Skeletal muscle tissue (tissue), 3 donors: ENCODE measurements at regions not wholly inside any gene's neighbourhood (a gene's known extent, or its start where the extent isn't known, plus 50 kb on each side); places are given as distances from the start of the nearest gene placed in this dataset.

Experiments used
- H3K27ac ChIP-seq: one replicate; pipeline ENCODE4 v1.7.0; 2013; ENCODE audit warnings: mild to moderate bottlenecking, low read depth, low read length, inconsistent platforms
- H3K27me3 ChIP-seq, 3 donors: one replicate each; pipeline ENCODE4 v1.7.0; 2013; ENCODE audit warnings: low read length in 3 of 3; ENCODE audit not compliant: control insufficient read depth in 3 of 3, insufficient read depth in 3 of 3
- H3K36me3 ChIP-seq, 3 donors: one replicate each; pipeline ENCODE4 v1.7.0; 2013; ENCODE audit warnings: low read length in 3 of 3; ENCODE audit not compliant: control insufficient read depth in 3 of 3, insufficient read depth in 3 of 3
- H3K4me1 ChIP-seq, 3 donors: one replicate each; pipeline ENCODE4 v1.7.0; 2013; ENCODE audit warnings: low read length in 3 of 3, mild to moderate bottlenecking in 3 of 3; ENCODE audit not compliant: control insufficient read depth in 3 of 3, insufficient read depth in 3 of 3
- H3K4me3 ChIP-seq, 3 donors: one replicate each; pipeline ENCODE4 v1.7.0; 2013; ENCODE audit warnings: low read length in 3 of 3
- H3K9ac ChIP-seq, 3 donors: one replicate each; pipeline ENCODE4 v1.7.0; 2013; ENCODE audit warnings: low read length in 3 of 3, mild to moderate bottlenecking in 3 of 3, moderate library complexity in 2 of 3, low read depth in 1 of 3
- H3K9me3 ChIP-seq, 3 donors: one replicate each; pipeline ENCODE4 v1.7.0; 2013; ENCODE audit warnings: low read length in 3 of 3; ENCODE audit not compliant: control insufficient read depth in 3 of 3
- donor health status: Osteomylitis.

- no peak overlapping the region for H3K27ac ChIP-seq
- no peaks in the 10 kb centered on the region for H3K36me3 ChIP-seq
- no peak overlapping the region for H3K9ac ChIP-seq
- no peaks in the 10 kb centered on the region for H3K4me1 ChIP-seq
- no peaks in the 10 kb centered on the region for H3K9me3 ChIP-seq
- no peaks in the 10 kb centered on the region for H3K27me3 ChIP-seq
- H3K4me3 ChIP-seq = no peak overlapping the region
Observed at GRCh38 chr2:177108890-177109289, 103.7 kb upstream of the HNRNPA3 start.

GRCh38 chr2:177114712-177115111 is 97.9 kb upstream of the HNRNPA3 start:
- Histone ChIP-seq H3K9ac (no peak overlapping the region), H3K4me3 (no peak overlapping the region), H3K4me1 (no peaks in the 10 kb centered on the region), H3K27ac (no peak overlapping the region), H3K36me3 (no peaks in the 10 kb centered on the region), H3K27me3 (no peaks in the 10 kb centered on the region), H3K9me3 (no peaks in the 10 kb centered on the region)

DNA sequence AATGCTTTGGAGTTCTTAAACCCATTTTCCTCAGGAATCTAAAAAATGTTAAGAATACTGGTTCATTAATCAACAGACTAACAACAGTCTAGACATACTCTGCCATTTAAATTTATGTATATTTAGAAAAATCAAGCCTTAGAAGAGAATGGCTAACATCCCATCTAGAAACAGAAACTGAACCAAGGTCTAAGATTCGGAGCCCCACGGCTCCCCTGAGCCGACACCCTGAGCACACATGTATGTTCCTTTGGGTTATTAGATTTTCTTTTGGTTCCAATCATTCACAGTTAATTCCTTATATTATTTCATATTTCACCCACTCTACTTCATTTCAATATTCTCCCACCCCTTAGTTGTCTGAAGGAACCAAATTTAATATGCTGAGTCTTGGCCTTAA is 94.8 kb upstream of the HNRNPA3 start:
- no peaks in the 10 kb centered on the region for H3K9me3 ChIP-seq
- H3K4me1 ChIP-seq = no peaks in the 10 kb centered on the region
- H3K9ac ChIP-seq = no peak overlapping the region
- no peak overlapping the region for H3K27ac ChIP-seq
- H3K4me3 ChIP-seq = no peak overlapping the region
- H3K36me3 ChIP-seq = no peaks in the 10 kb centered on the region
- H3K27me3 ChIP-seq = no peaks in the 10 kb centered on the region

GRCh38 chr2:177118636-177119035 is 94.0 kb upstream of the HNRNPA3 start:
- Histone ChIP-seq H3K9ac (no peak overlapping the region), H3K9me3 (no peaks in the 10 kb centered on the region), H3K4me3 (no peak overlapping the region), H3K4me1 (no peaks in the 10 kb centered on the region), H3K36me3 (no peaks in the 10 kb centered on the region), H3K27me3 (no peaks in the 10 kb centered on the region), H3K27ac (no peak overlapping the region)

DNA sequence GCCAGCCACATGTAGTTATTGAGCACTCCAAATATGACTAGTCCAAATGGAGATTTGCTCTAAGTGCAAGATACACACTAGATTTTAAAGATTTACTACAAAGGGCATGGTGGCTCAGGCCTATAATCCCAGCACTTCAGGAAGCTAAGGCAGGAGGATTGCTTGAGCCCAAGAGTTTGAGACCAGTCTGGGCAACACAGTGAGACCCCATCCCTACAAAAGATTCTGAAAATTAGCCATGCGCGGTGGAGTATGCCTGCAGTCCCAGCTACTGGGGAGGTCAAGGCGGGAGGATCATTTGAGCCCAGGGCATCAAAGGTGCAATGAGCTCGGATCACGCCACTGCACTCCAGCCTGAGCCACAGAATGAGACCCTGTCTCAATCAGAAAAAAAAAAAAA is 93.5 kb upstream of the HNRNPA3 start:
- Histone ChIP-seq H3K9me3 (no peaks in the 10 kb centered on the region), H3K4me1 (no peaks in the 10 kb centered on the region), H3K27me3 (no peaks in the 10 kb centered on the region), H3K36me3 (no peaks in the 10 kb centered on the region), H3K27ac (no peak overlapping the region), H3K9ac (no peak overlapping the region), H3K4me3 (no peak overlapping the region)

GRCh38 chr2:177123048-177123447 is 89.5 kb upstream of the HNRNPA3 start:
- Histone ChIP-seq H3K4me3 (no peak overlapping the region), H3K27ac (no peak overlapping the region), H3K27me3 (no peaks in the 10 kb centered on the region), H3K9me3 (no peaks in the 10 kb centered on the region), H3K4me1 (no peaks in the 10 kb centered on the region), H3K36me3 (no peaks in the 10 kb centered on the region), H3K9ac (no peak overlapping the region)

- Histone ChIP-seq H3K4me3 (no peak overlapping the region), H3K4me1 (no peaks in the 10 kb centered on the region), H3K9me3 (no peaks in the 10 kb centered on the region), H3K27ac (no peak overlapping the region), H3K27me3 (no peaks in the 10 kb centered on the region), H3K9ac (no peak overlapping the region), H3K36me3 (no peaks in the 10 kb centered on the region)
Observed at GRCh38 chr2:177124371-177124770, 88.2 kb upstream of the HNRNPA3 start.

DNA sequence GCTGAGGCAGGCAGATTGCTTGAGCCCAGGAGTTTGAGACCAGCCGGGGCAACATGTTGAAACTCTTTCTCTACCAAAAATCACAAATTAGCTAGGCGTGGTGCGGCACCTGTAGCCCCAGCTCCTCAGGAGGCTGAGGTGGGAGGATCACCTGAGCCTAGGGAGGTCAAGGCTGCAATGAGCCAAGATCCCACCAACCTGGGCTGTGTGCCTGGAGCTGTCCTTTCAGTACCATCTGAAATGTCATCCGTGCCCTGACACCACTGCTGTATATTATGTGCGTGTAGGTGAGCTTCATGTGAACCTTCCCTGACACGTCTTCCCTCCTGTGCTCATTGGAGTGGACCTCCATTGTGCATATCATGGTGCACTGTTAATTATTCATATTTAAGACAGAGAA is 84.8 kb upstream of the HNRNPA3 start:
- Histone ChIP-seq H3K4me1 (no peaks in the 10 kb centered on the region), H3K9ac (no peak overlapping the region), H3K27ac (no peak overlapping the region), H3K27me3 (no peaks in the 10 kb centered on the region), H3K36me3 (no peaks in the 10 kb centered on the region), H3K4me3 (no peak overlapping the region), H3K9me3 (no peaks in the 10 kb centered on the region)

GRCh38 chr2:177129610-177130009 is 83.0 kb upstream of the HNRNPA3 start:
- no peaks in the 10 kb centered on the region for H3K36me3 ChIP-seq
- H3K9ac ChIP-seq = no peak overlapping the region
- H3K9me3 ChIP-seq = no peaks in the 10 kb centered on the region
- H3K27ac ChIP-seq = no peak overlapping the region
- H3K4me1 ChIP-seq = no peaks in the 10 kb centered on the region
- no peaks in the 10 kb centered on the region for H3K27me3 ChIP-seq
- no peak overlapping the region for H3K4me3 ChIP-seq

DNA sequence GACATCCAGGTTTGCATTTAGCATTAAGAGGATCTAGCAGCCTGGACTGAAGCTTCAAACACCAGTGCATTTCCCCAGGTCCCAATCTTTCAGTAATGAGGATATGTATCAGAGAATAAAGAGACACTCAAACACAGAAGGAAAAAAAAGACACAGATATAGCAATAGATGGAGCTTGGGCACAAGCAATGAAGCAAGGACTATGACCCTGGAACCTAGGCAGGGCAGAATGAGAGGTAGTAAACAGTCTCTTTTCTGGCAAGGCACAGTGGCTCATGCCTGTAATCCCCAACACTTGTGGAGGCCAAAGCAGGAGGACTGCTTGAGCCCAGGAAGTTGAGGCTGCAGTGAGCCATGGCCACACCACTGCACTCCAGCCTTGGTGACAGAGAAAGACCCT is 80.7 kb upstream of the HNRNPA3 start:
- H3K9ac ChIP-seq = no peak overlapping the region
- H3K27ac ChIP-seq = no peak overlapping the region
- no peaks in the 10 kb centered on the region for H3K36me3 ChIP-seq
- H3K27me3 ChIP-seq = no peaks in the 10 kb centered on the region
- no peaks in the 10 kb centered on the region for H3K4me1 ChIP-seq
- H3K4me3 ChIP-seq = no peak overlapping the region
- no peaks in the 10 kb centered on the region for H3K9me3 ChIP-seq

GRCh38 chr2:177138823-177139222 is 73.8 kb upstream of the HNRNPA3 start:
- no peak overlapping the region for H3K27ac ChIP-seq
- no peaks in the 10 kb centered on the region for H3K36me3 ChIP-seq
- no peaks in the 10 kb centered on the region for H3K9me3 ChIP-seq
- H3K27me3 ChIP-seq = no peaks in the 10 kb centered on the region
- H3K4me1 ChIP-seq = no peaks in the 10 kb centered on the region
- H3K4me3 ChIP-seq = no peak overlapping the region
- no peak overlapping the region for H3K9ac ChIP-seq
